ENCODE measurements at regions not wholly inside any gene's neighbourhood (a gene's known extent, or its start where the extent isn't known, plus 50 kb on each side); places are given as distances from the start of the nearest gene placed in this dataset.
"Not testable (repeated sequence)": the region's sequence is repeated elsewhere in the genome, so short reads cannot be mapped to it uniquely, and the experiment has no call there.

DNA sequence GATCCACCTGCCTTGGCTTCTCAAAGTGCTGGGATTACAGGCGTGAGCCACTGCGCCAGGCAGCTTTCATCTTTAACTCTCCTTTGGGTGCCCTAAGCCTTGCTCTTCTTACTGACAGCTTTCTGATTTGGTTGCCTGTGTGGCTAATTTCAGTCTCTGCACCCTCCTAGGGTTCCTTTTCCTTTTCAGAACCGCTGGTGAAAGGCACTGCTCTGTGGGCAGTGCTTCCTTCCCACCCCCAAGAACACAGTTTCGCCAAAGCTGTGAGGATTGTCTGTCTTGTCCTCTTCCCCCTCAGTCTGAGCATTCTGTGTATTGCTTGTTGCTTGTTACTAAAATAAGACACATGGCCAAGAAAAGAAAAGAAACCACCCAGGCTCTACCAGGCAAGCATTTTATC, 101.4 kb upstream of the FRMPD3 start:
- no peak for TF ChIP-seq CTCF (conservative IDR thresholded peaks at IDR 0.05; ENCODE audit: control insufficient read depth, insufficient read depth, low read depth, low read length)
- H3K4me3 ChIP-seq (ENCODE audit: control insufficient read depth, low read depth, low read length): no peak overlapping the region

GRCh38 chrX:107348990-107349389, 100.5 kb upstream of the FRMPD3 start:
- no peak for TF ChIP-seq CTCF (conservative IDR thresholded peaks at IDR 0.05; ENCODE audit: control insufficient read depth, insufficient read depth, low read depth, low read length)
- no peak overlapping the region for H3K4me3 ChIP-seq (ENCODE audit: control insufficient read depth, low read depth, low read length)
- no peak for DNase-seq (ENCODE audit: low read depth)

More for the DNA sequence above, 101.4 kb upstream of the FRMPD3 start:
- DNase-seq (ENCODE audit: low read depth): no peak

- TF ChIP-seq CTCF (conservative IDR thresholded peaks at IDR 0.05; ENCODE audit: control insufficient read depth, insufficient read depth, low read depth, low read length): no peak
- no peak overlapping the region for H3K4me3 ChIP-seq (ENCODE audit: control insufficient read depth, low read depth, low read length)
- DNase-seq (ENCODE audit: low read depth): no peak
These were observed 93.9 kb upstream of the FRMPD3 start for GRCh38 chrX:107355533-107355932.

DNA sequence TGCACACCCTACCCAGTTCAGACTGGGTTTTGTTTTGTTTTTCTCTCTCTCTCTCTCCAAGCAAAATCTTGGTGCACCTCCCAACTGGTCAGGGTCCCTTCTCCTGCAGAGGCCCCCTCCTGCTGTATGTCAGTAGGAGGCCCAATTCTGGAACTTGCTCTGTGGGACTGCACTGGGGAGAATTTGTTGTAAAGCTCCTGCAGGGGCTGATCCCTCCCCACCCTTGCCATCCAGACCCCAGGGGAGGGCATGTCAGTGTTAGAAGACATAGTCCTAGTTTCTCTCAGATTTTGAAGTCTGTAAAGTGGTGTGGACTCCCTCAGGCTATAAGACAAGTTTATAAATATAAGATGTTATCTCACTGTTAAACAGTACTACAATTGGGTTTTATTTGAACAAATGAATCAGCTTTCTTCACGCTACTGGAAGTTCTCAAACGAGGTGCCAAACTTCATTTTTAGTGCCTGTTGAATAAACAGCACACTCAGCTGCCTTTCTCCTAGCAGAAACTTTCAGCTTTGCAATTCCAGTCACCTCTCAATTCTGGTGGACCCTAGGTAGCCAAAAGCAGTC, 88.6 kb upstream of the FRMPD3 start:
- TF ChIP-seq CTCF (conservative IDR thresholded peaks at IDR 0.05; ENCODE audit: control insufficient read depth, insufficient read depth, low read depth, low read length): no peak
- no peak overlapping the region for H3K4me3 ChIP-seq (ENCODE audit: control insufficient read depth, low read depth, low read length)
- DNase-seq (ENCODE audit: low read depth): no peak

GRCh38 chrX:107370185-107370584, 79.3 kb upstream of the FRMPD3 start:
- DNase-seq (ENCODE audit: low read depth); H3K4me3 ChIP-seq (ENCODE audit: control insufficient read depth, low read depth, low read length): not testable (repeated sequence)

GRCh38 chrX:107374132-107374531, 75.3 kb upstream of the FRMPD3 start:
- no peak for TF ChIP-seq CTCF (conservative IDR thresholded peaks at IDR 0.05; ENCODE audit: control insufficient read depth, insufficient read depth, low read depth, low read length)
- H3K4me3 ChIP-seq (ENCODE audit: control insufficient read depth, low read depth, low read length): no peak overlapping the region
- no peak for DNase-seq (ENCODE audit: low read depth)

- no peak for TF ChIP-seq CTCF (conservative IDR thresholded peaks at IDR 0.05; ENCODE audit: control insufficient read depth, insufficient read depth, low read depth, low read length)
- no peak overlapping the region for H3K4me3 ChIP-seq (ENCODE audit: control insufficient read depth, low read depth, low read length)
- DNase-seq (ENCODE audit: low read depth): no peak
These were observed 74.6 kb upstream of the FRMPD3 start for GRCh38 chrX:107374831-107375230.

GRCh38 chrX:107376186-107376585, 73.3 kb upstream of the FRMPD3 start:
- not testable (repeated sequence) for H3K4me3 ChIP-seq (ENCODE audit: control insufficient read depth, low read depth, low read length); DNase-seq (ENCODE audit: low read depth)

Data from fibroblast of mammary gland (primary cell).